PC-9 (cell line): ENCODE measurements at regions not wholly inside any gene's neighbourhood (a gene's known extent, or its start where the extent isn't known, plus 50 kb on each side); places are given as distances from the start of the nearest gene placed in this dataset.

Source experiments
- BruUV-seq: library from RNA; stranded (reverse); fragments of 400-500 nt; replicated peaks from 2 replicates; lab custom pipeline; 2021; lab: Mats Ljungman, UMichigan
- CTCF ChIA-PET: fragments of 300-600 bp; sonication (Branson Sonifier 250); formaldehyde crosslinking; loops from one replicate; lab custom pipeline; 2022; ENCODE audit warnings: antibody characterized with exemption; lab: Charles Lee
- POLR2A ChIA-PET: fragments of 300-600 bp; sonication (Branson Sonifier 250); formaldehyde crosslinking; loops from one replicate; lab custom pipeline; 2022; ENCODE audit warnings: antibody characterized with exemption; ENCODE audit not compliant: unreplicated experiment; lab: Charles Lee
- DNase-seq, 2 experiments: peaks; one replicate each; pipeline versions ENCODE4 v3.0.0 to v3.0.0-alpha.2; 2015 to 2022; ENCODE audit warnings: mixed read lengths in 1 of 2
- H2AFZ ChIP-seq: fragments of 200-600 bp; sonication (generic); 2 replicates; pipeline ENCODE4 v1.8.1; 2017; ENCODE audit warnings: antibody characterized with exemption
- H3F3A ChIP-seq: fragments of 200-600 bp; sonication (generic); 2 replicates; pipeline ENCODE4 v1.8.1; 2017; ENCODE audit warnings: antibody characterized with exemption, mild to moderate bottlenecking, low read depth; ENCODE audit not compliant: insufficient read depth
- H3K27ac ChIP-seq: fragments of 200-600 bp; sonication (generic); 2 replicates; pipeline ENCODE4 v1.6.1; 2016; ENCODE audit warnings: mixed run types
- H3K27me3 ChIP-seq: fragments of 200-600 bp; sonication (generic); 2 replicates; pipeline ENCODE4 v1.6.1; 2016; ENCODE audit warnings: low read depth, mixed run types; ENCODE audit not compliant: insufficient read depth
- H3K36me3 ChIP-seq: fragments of 200-600 bp; sonication (generic); 2 replicates; pipeline ENCODE4 v1.6.1; 2016; ENCODE audit warnings: low read depth, mixed run types
- H3K4me1 ChIP-seq: fragments of 200-600 bp; sonication (generic); replicated peaks from 2 replicates; pipeline ENCODE4 v1.6.1; 2016; ENCODE audit warnings: mixed run types; ENCODE audit not compliant: insufficient read depth
- H3K4me2 ChIP-seq: fragments of 200-600 bp; sonication (generic); 2 replicates; pipeline ENCODE4 v1.6.1; 2017; ENCODE audit warnings: mixed run types
- H3K4me3 ChIP-seq: fragments of 200-600 bp; sonication (generic); 2 replicates; pipeline ENCODE4 v1.6.1; 2016; ENCODE audit warnings: mixed run types
- H3K79me2 ChIP-seq: fragments of 200-600 bp; sonication (generic); 2 replicates; pipeline ENCODE4 v1.6.1; 2017; ENCODE audit warnings: low read depth, mixed run types
- H3K9me2 ChIP-seq: fragments of 200-600 bp; sonication (generic); 2 replicates; pipeline ENCODE4 v1.8.1; 2017; ENCODE audit warnings: mild to moderate bottlenecking; ENCODE audit not compliant: insufficient read depth
- H3K9me3 ChIP-seq: fragments of 200-600 bp; sonication (generic); 2 replicates; pipeline ENCODE4 v1.8.1; 2016; ENCODE audit warnings: low read depth; ENCODE audit not compliant: insufficient read depth
- H4K20me1 ChIP-seq: fragments of 200-600 bp; sonication (generic); 2 replicates; pipeline ENCODE4 v1.8.1; 2017; ENCODE audit not compliant: insufficient read depth
- CTCF ChIP-seq: fragments of 200-600 bp; sonication (generic); conservative IDR thresholded peaks from 2 replicates; pipeline ENCODE4 v1.6.1; 2017; ENCODE audit warnings: mixed run types, antibody characterized with exemption, mild to moderate bottlenecking, moderate library complexity
- EZH2 ChIP-seq: fragments of 200-600 bp; sonication (generic); IDR thresholded peaks from 2 replicates; pipeline ENCODE4 v1.8.0; 2017; ENCODE audit warnings: antibody characterized with exemption, low read depth
- intact Hi-C: fragments of 100-400 bp; cut with micrococcal nuclease; formaldehyde crosslinking; loops from one replicate; pipeline ENCODE4 v1.10.0; 2022; ENCODE audit not compliant: unreplicated experiment

DNA sequence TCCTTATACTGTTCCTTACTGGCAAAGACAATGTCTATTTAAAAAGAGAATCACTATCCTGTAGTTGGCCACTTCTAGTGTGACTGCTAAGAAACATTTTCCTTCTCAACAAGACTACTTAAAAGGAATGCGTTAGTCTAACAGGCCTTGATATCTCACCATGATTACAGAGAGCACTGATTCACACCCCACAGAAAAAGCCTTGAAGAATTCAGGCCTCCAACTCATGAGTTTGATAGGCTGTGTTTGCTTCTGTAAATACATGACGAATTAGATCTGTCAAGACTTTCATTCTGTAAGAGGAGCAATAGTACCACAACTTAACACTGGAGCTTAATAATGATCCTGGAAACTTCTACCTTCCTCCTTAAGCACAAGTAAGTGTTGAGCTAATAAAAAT is 432.8 kb upstream of the NR2F2 start:
- no peaks in the 10 kb centered on the region for H4K20me1 ChIP-seq
- no TSS peak for BruUV-seq
- no peak overlapping the region for H2AFZ ChIP-seq
- no peak overlapping the region for H3K4me2 ChIP-seq
- no peaks in the 10 kb centered on the region for H3K4me1 ChIP-seq
- no peaks in the 10 kb centered on the region for H3F3A ChIP-seq
- H3K79me2 ChIP-seq: no peaks in the 10 kb centered on the region
- no peaks in the 10 kb centered on the region for H3K27me3 ChIP-seq
- no peak overlapping the region for H3K27ac ChIP-seq
- no peaks in the 10 kb centered on the region for H3K9me2 ChIP-seq
- ChIA-PET POLR2A (no interaction called here), CTCF (no interaction called here)
- no peak for DNase-seq
- no peaks in the 10 kb centered on the region for H3K9me3 ChIP-seq
- no peaks in the 10 kb centered on the region for H3K36me3 ChIP-seq
- TF ChIP-seq EZH2 (no peak), CTCF (no peak)
- no peak overlapping the region for H3K4me3 ChIP-seq
- intact Hi-C loops: no loop called here

DNA sequence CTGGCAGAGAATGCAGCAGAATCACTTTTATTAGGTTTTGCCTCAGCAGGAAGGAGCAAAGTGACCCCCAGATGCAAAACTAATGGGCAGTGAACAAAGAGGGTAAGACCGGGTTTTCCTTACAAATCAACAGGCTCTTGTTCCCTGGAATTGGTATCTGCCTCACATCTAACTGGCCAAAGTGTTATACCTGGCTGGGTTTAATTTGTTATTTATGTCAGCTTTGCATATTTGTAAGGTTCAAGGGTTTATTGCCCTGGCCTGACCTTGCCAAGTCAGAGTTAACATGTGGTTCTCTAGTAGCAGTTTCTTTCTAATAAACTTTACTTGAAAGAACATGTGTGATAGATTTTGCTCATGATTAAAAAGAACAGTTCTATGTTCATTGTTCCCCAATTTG is 431.7 kb upstream of the NR2F2 start:
- H3K9me3 ChIP-seq: no peaks in the 10 kb centered on the region
- H2AFZ ChIP-seq: no peak overlapping the region
- CTCF ChIA-PET: no interaction called here
- intact Hi-C loops: no loop called here
- H3F3A ChIP-seq: no peaks in the 10 kb centered on the region
- TF ChIP-seq CTCF: no peak
- no peak for TF ChIP-seq EZH2
- POLR2A ChIA-PET: no interaction called here
- no peaks in the 10 kb centered on the region for H3K79me2 ChIP-seq
- H3K9me2 ChIP-seq: no peaks in the 10 kb centered on the region
- BruUV-seq: no TSS peak
- H3K36me3 ChIP-seq: no peaks in the 10 kb centered on the region
- H3K4me3 ChIP-seq: no peak overlapping the region
- H3K4me1 ChIP-seq: no peaks in the 10 kb centered on the region
- DNase-seq: no peak
- no peak overlapping the region for H3K27ac ChIP-seq
- no peaks in the 10 kb centered on the region for H4K20me1 ChIP-seq
- H3K27me3 ChIP-seq: no peaks in the 10 kb centered on the region
- H3K4me2 ChIP-seq: no peak overlapping the region

- no peaks in the 10 kb centered on the region for H4K20me1 ChIP-seq
- H3K27ac ChIP-seq: no peak overlapping the region
- H3K9me3 ChIP-seq: no peaks in the 10 kb centered on the region
- H3K9me2 ChIP-seq: no peaks in the 10 kb centered on the region
- H3K36me3 ChIP-seq: no peaks in the 10 kb centered on the region
- H3K4me1 ChIP-seq: no peaks in the 10 kb centered on the region
- BruUV-seq: no TSS peak
- intact Hi-C loops: no loop called here
- no peak overlapping the region for H3K4me3 ChIP-seq
- H3K27me3 ChIP-seq: no peaks in the 10 kb centered on the region
- DNase-seq: no peak
- H2AFZ ChIP-seq: no peak overlapping the region
- H3K4me2 ChIP-seq: no peak overlapping the region
- ChIA-PET POLR2A (no interaction called here), CTCF (no interaction called here)
- TF ChIP-seq EZH2: no peak
- TF ChIP-seq CTCF: no peak
- no peaks in the 10 kb centered on the region for H3K79me2 ChIP-seq
- H3F3A ChIP-seq: no peaks in the 10 kb centered on the region
These were observed 429.2 kb upstream of the NR2F2 start for GRCh38 chr15:95901271-95901670.
